GM19023 (cell line): ENCODE measurements at regions not wholly inside any gene's neighbourhood (a gene's known extent, or its start where the extent isn't known, plus 50 kb on each side); places are given as distances from the start of the nearest gene placed in this dataset.
"Not testable (repeated sequence)": the region's sequence is repeated elsewhere in the genome, so short reads cannot be mapped to it uniquely, and the experiment has no call there.

Source experiments
- ATAC-seq: cut with Tn5 transposase; IDR thresholded peaks from one replicate; pipeline ENCODE4 v1.9.1; 2021; ENCODE audit warnings: mild to moderate bottlenecking, moderate library complexity; ENCODE audit not compliant: unreplicated experiment

GRCh38 chr2:19615402-19615801 lies 257.0 kb upstream of the OSR1 start:
- ATAC-seq, result not testable (repeated sequence)

- ATAC-seq, result no peak
Measured at GRCh38 chr2:19614066-19614465, 255.6 kb upstream of the OSR1 start.

GRCh38 chr2:19611491-19612332 lies 253.3 kb upstream of the OSR1 start:
- ATAC-seq, result no peak

- no peak for ATAC-seq
Measured at GRCh38 chr2:19609266-19609665, 250.8 kb upstream of the OSR1 start.

- no peak for ATAC-seq
Measured at GRCh38 chr2:19607931-19608771, 249.7 kb upstream of the OSR1 start.

- ATAC-seq, result no peak
Measured at GRCh38 chr2:19607400-19607799, 249.0 kb upstream of the OSR1 start.

- ATAC-seq, result no peak
Measured at GRCh38 chr2:19600982-19601381, 242.6 kb upstream of the OSR1 start.

- no peak for ATAC-seq
Measured at GRCh38 chr2:19600506-19600905, 242.1 kb upstream of the OSR1 start.

- ATAC-seq, result no peak
Measured at GRCh38 chr2:19598971-19599370, 240.5 kb upstream of the OSR1 start.

GRCh38 chr2:19592197-19592596 lies 233.8 kb upstream of the OSR1 start:
- no peak for ATAC-seq

- ATAC-seq, result no peak
Measured at GRCh38 chr2:19589791-19590190, 231.4 kb upstream of the OSR1 start.

- no peak for ATAC-seq
Measured at GRCh38 chr2:19580830-19581229, 222.4 kb upstream of the OSR1 start.

GRCh38 chr2:19580264-19580663 lies 221.8 kb upstream of the OSR1 start:
- no peak for ATAC-seq

- no peak for ATAC-seq
Measured at GRCh38 chr2:19579461-19579860, 221.0 kb upstream of the OSR1 start.

GRCh38 chr2:19577723-19578122 lies 219.3 kb upstream of the OSR1 start:
- ATAC-seq, result no peak

GRCh38 chr2:19576411-19576810 lies 218.0 kb upstream of the OSR1 start:
- ATAC-seq, result no peak

- ATAC-seq, result no peak
Measured at GRCh38 chr2:19575641-19576040, 217.2 kb upstream of the OSR1 start.

- no peak for ATAC-seq
Measured at GRCh38 chr2:19574778-19575260, 216.4 kb upstream of the OSR1 start.

GRCh38 chr2:19573784-19574183 lies 215.4 kb upstream of the OSR1 start:
- ATAC-seq, result no peak

- ATAC-seq, result no peak
Measured at GRCh38 chr2:19571773-19572172, 213.3 kb upstream of the OSR1 start.

GRCh38 chr2:19569300-19569791 lies 210.9 kb upstream of the OSR1 start:
- ATAC-seq, result no peak

- no peak for ATAC-seq
Measured at GRCh38 chr2:19568809-19569208, 210.4 kb upstream of the OSR1 start.
